Prostate gland (tissue), 2 donors: ENCODE measurements at regions not wholly inside any gene's neighbourhood (a gene's known extent, or its start where the extent isn't known, plus 50 kb on each side); places are given as distances from the start of the nearest gene placed in this dataset.

Source experiments
- DNase-seq: peaks from one replicate; pipeline ENCODE4 v3.0.0-alpha.2; 2019; ENCODE audit warnings: low spot score
- H3K27ac ChIP-seq, 2 donors: fragments of 200-600 bp; sonication (generic); 2 replicates each; pipeline ENCODE4 v1.5.1; 2017 to 2019
- H3K27me3 ChIP-seq: fragments of 200-600 bp; sonication (generic); replicated peaks from 2 replicates; pipeline ENCODE4 v1.5.1; 2019; ENCODE audit not compliant: insufficient read depth
- H3K36me3 ChIP-seq, 2 donors: fragments of 200-600 bp; sonication (generic); 1 replicate in 1 of 2; 2 replicates in 1 of 2; pipeline versions ENCODE4 v1.5.1 to v1.8.1; 2017 to 2019
- H3K4me1 ChIP-seq: fragments of 200-600 bp; sonication (generic); replicated peaks from 2 replicates; pipeline ENCODE4 v1.5.1; 2019
- H3K4me3 ChIP-seq, 2 donors: fragments of 200-600 bp; sonication (generic); 2 replicates each; pipeline ENCODE4 v1.5.1; 2017 to 2019
- H3K9me3 ChIP-seq: fragments of 200-600 bp; sonication (generic); 2 replicates; pipeline ENCODE4 v1.5.1; 2017
- POLR2A ChIP-seq: fragments of 450-650 bp; IDR thresholded peaks from one replicate; pipeline ENCODE4 v1.6.1; 2016; ENCODE audit warnings: antibody characterized with exemption, mild to moderate bottlenecking
- POLR2AphosphoS5 ChIP-seq: sonication (generic); formaldehyde crosslinking; IDR thresholded peaks from one replicate; pipeline ENCODE4 v1.6.1; 2017; ENCODE audit warnings: antibody characterized with exemption
- WGBS: methylation state at CpG from one replicate; pipeline ENCODE4 v1.1.5; 2018; 5-methylcytosine and 5-hydroxymethylcytosine counted together
- intact Hi-C: fragments of 100-400 bp; cut with DNase I; formaldehyde crosslinking; loops from one replicate; pipeline ENCODE4 v1.14.2; 2022
- TF ChIP-seq, protein P1 (sequence below), 4 experiments: fragments of 200-600 bp in 2 of 4; fragments of 450-650 bp in 2 of 4; sonication (generic) in 2 of 4; IDR thresholded peaks; 1 replicate in 3 of 4; 2 replicates in 1 of 4; pipeline ENCODE4 v1.5.1; 2016 to 2019; ENCODE audit warnings: antibody characterized with exemption in 4 of 4, mild to moderate bottlenecking in 2 of 4, moderate library complexity in 2 of 4

GRCh38 chr4:57333684-57334083 is 223.5 kb upstream of the IGFBP7 start:
- Histone ChIP-seq H3K27ac (no peak overlapping the region), H3K4me3 (no peak overlapping the region), H3K4me1 (no peaks in the 10 kb centered on the region), H3K36me3 (no peaks in the 10 kb centered on the region), H3K27me3 (no peaks in the 10 kb centered on the region), H3K9me3 (no peaks in the 10 kb centered on the region)
- intact Hi-C loops = no loop called here
- no peak for TF ChIP-seq POLR2A
- TF ChIP-seq, protein P1, sequence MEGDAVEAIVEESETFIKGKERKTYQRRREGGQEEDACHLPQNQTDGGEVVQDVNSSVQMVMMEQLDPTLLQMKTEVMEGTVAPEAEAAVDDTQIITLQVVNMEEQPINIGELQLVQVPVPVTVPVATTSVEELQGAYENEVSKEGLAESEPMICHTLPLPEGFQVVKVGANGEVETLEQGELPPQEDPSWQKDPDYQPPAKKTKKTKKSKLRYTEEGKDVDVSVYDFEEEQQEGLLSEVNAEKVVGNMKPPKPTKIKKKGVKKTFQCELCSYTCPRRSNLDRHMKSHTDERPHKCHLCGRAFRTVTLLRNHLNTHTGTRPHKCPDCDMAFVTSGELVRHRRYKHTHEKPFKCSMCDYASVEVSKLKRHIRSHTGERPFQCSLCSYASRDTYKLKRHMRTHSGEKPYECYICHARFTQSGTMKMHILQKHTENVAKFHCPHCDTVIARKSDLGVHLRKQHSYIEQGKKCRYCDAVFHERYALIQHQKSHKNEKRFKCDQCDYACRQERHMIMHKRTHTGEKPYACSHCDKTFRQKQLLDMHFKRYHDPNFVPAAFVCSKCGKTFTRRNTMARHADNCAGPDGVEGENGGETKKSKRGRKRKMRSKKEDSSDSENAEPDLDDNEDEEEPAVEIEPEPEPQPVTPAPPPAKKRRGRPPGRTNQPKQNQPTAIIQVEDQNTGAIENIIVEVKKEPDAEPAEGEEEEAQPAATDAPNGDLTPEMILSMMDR (IDR thresholded peaks at IDR 0.05) = no peak
- no peak for TF ChIP-seq POLR2AphosphoS5
- DNase-seq = no peak
- 10% methylated on average over 5 of the region's 5 CpGs for WGBS

DNA sequence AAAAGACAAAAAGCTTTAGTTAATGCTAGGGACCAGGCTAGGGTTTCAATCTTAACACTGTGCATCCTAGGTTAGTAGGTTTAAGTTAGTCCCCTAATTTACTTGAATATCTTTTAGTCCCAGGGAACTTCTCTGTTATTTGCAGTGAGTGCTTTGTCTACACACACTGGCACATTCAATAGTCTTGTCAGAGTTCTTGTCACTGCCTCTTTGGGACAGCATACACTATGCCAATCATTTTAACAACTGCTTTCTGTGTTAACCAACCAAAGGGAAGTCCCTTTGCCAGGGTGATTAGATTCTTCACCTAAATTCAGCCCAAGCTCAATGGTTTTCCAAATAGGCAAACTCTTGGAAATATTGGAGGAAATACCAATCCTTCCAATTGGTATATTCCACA is 221.8 kb upstream of the IGFBP7 start:
- Histone ChIP-seq H3K36me3 (no peaks in the 10 kb centered on the region), H3K4me1 (no peaks in the 10 kb centered on the region), H3K27me3 (no peaks in the 10 kb centered on the region), H3K4me3 (no peak overlapping the region), H3K27ac (no peak overlapping the region), H3K9me3 (no peaks in the 10 kb centered on the region)
- no peak for DNase-seq
- intact Hi-C loops = no loop called here
- TF ChIP-seq POLR2AphosphoS5 (no peak), POLR2A (no peak)
- TF ChIP-seq, protein P1 (IDR thresholded peaks at IDR 0.05) = no peak

DNA sequence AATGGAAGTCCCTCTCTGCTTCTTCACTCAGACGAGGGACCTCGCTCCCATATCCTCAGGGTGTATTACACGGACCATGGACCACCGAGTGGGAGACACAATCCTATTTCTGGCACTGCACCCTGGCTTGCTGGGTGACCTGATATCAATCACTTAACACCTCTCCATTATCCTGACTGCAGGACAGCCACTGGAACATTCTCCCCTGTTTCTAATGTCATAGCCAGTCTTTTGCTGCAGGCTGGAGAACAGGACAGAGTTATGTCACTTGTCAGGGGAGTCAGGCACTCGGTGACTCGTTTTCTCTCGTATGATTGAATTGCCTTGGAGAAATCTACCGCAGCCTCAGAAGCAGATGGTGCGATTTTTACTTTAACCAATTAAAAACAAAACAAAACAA is 219.1 kb upstream of the IGFBP7 start:
- H3K4me1 ChIP-seq = no peaks in the 10 kb centered on the region
- no peak overlapping the region for H3K27ac ChIP-seq
- no peak overlapping the region for H3K4me3 ChIP-seq
- intact Hi-C loops = no loop called here
- H3K27me3 ChIP-seq = no peaks in the 10 kb centered on the region
- no peaks in the 10 kb centered on the region for H3K9me3 ChIP-seq
- DNase-seq = no peak
- H3K36me3 ChIP-seq = no peaks in the 10 kb centered on the region
- TF ChIP-seq POLR2A (no peak), POLR2AphosphoS5 (no peak)
- TF ChIP-seq, protein P1 (IDR thresholded peaks at IDR 0.05) = no peak
- 79% methylated on average over 9 of the region's 9 CpGs for WGBS

DNA sequence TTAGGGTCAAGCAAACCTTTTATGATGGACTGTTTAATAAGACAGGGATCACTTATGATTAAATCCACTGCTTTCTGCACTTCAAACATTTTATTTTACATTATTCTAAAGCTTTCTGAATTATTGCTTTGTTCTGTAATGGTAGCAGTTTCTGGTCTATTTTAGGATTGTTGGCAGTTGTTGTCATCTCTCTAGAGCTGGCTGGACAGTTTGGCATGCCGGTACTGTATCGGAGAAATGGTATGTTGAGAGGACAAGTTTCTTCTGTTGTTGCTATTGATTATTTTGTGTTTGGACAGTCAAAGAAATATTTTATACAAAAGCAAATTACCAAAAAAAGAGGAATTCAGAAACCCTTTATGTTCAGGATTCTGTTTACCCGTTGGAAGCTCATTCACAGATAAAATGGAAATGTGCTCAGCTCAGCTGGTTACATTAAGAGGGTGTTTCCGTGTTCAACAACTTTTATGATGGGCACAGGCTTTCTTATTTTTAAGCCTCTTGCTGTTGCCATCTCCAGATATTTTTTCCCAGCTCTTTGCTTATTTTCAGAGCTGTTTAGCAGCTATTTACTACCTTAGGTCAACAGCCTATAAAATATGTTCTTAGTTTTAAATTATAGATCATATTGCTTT is 214.6 kb upstream of the IGFBP7 start:
- no peaks in the 10 kb centered on the region for H3K27me3 ChIP-seq
- no peaks in the 10 kb centered on the region for H3K4me1 ChIP-seq
- no peak overlapping the region for H3K27ac ChIP-seq
- intact Hi-C loops = no loop called here
- no peak overlapping the region for H3K4me3 ChIP-seq
- no peaks in the 10 kb centered on the region for H3K36me3 ChIP-seq
- 65% methylated on average over 4 of the region's 4 CpGs for WGBS
- H3K9me3 ChIP-seq = no peaks in the 10 kb centered on the region
- DNase-seq = no peak
- TF ChIP-seq POLR2A (no peak), POLR2AphosphoS5 (no peak)
- TF ChIP-seq, protein P1 (IDR thresholded peaks at IDR 0.05) = no peak

- no peak for DNase-seq
- Histone ChIP-seq H3K27ac (no peak overlapping the region), H3K27me3 (no peaks in the 10 kb centered on the region), H3K4me1 (no peaks in the 10 kb centered on the region), H3K36me3 (no peaks in the 10 kb centered on the region), H3K4me3 (no peak overlapping the region), H3K9me3 (no peaks in the 10 kb centered on the region)
- WGBS = 49% methylated on average over 4 of the region's 4 CpGs
- TF ChIP-seq POLR2AphosphoS5 = no peak
- no peak for TF ChIP-seq POLR2A
- TF ChIP-seq, protein P1 (IDR thresholded peaks at IDR 0.05) = no peak
- intact Hi-C loops = no loop called here
Measured at GRCh38 chr4:57320849-57321248, 210.7 kb upstream of the IGFBP7 start.
